SK-N-SH treated with all-trans-retinoic acid at 6 μM for 48 hours (cell line): ENCODE measurements at regions not wholly inside any gene's neighbourhood (a gene's known extent, or its start where the extent isn't known, plus 50 kb on each side); places are given as distances from the start of the nearest gene placed in this dataset.

Source experiments
- ARNTL ChIP-seq: fragments of 450-650 bp; formaldehyde crosslinking; IDR thresholded peaks from 2 replicates; pipeline ENCODE4 v1.5.0; 2020; ENCODE audit warnings: low read depth, mild to moderate bottlenecking, moderate library complexity, borderline replicate concordance
- CSDC2 ChIP-seq: fragments of 250-450 bp; sonication (Bioruptor Pico); IDR thresholded peaks from 2 replicates; pipeline ENCODE4 v1.5.0; 2020; ENCODE audit warnings: mild to moderate bottlenecking, moderate library complexity
- CSRNP3 ChIP-seq: fragments of 250-450 bp; sonication (Bioruptor Pico); IDR thresholded peaks from 2 replicates; pipeline ENCODE4 v1.5.1; 2021; ENCODE audit warnings: mild to moderate bottlenecking, moderate library complexity
- ESRRG ChIP-seq: fragments of 250-450 bp; sonication (Bioruptor Pico); IDR thresholded peaks from 2 replicates; pipeline ENCODE4 v1.6.1; 2021; ENCODE audit warnings: mild to moderate bottlenecking
- RARB ChIP-seq: fragments of 250-450 bp; sonication (Bioruptor Pico); IDR thresholded peaks from 2 replicates; pipeline ENCODE4 v1.8.0; 2021; ENCODE audit warnings: mild to moderate bottlenecking, moderate library complexity
- ZFP30 ChIP-seq: fragments of 450-650 bp; formaldehyde crosslinking; IDR thresholded peaks from 2 replicates; pipeline ENCODE4 v1.5.0; 2022; ENCODE audit warnings: mild to moderate bottlenecking, moderate library complexity
- ZNF70 ChIP-seq: fragments of 450-650 bp; formaldehyde crosslinking; IDR thresholded peaks from 2 replicates; pipeline ENCODE4 v1.5.0; 2020; ENCODE audit warnings: mild to moderate bottlenecking, moderate library complexity

- TF ChIP-seq CSDC2 (no peak), ZFP30 (no peak), ZNF70 (CRISPR knock-in tag) (no peak), ESRRG (CRISPR knock-in tag) (no peak), RARB (no peak), CSRNP3 (CRISPR knock-in tag) (no peak), ARNTL (CRISPR knock-in tag) (no peak)
Observed at GRCh38 chr11:121829159-121829643, 286.8 kb downstream of the BLID start.
